ENCODE measurements at regions not wholly inside any gene's neighbourhood (a gene's known extent, or its start where the extent isn't known, plus 50 kb on each side); places are given as distances from the start of the nearest gene placed in this dataset.

DNA sequence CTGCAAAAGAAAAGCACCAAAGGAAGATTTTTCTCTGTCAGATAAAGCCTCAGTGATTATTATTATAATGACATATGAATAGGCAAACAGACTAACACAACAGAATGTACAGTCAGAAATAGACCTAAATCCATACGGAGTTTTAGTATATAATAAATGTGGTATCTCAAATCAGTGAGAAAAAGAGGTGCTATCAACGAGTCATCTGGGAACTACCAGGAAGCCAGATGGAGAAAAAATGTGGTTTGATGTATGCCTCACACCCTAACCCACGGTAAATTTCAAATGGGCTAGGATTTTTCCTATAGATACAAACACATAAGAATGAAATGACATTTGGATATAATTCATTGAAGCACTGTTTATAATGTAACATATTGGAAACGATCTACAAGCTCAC, 110.3 kb downstream of the ODF2L start:
- Histone ChIP-seq H3K36me3 (ENCODE audit: control insufficient read depth in 1 of 2, insufficient read depth in 2 of 2, low read length in 2 of 2) (no peaks in the 10 kb centered on the region), H3K9ac (ENCODE audit: low read length) (no peak overlapping the region), H2BK5ac (ENCODE audit: low read depth, low read length, poor library complexity) (no peak overlapping the region), H4K8ac (ENCODE audit: low read depth, low read length) (no peak overlapping the region), H4K91ac (ENCODE audit: low read depth, low read length) (no peak overlapping the region), H3K23ac (ENCODE audit: low read length) (no peak overlapping the region), H3K4me3 (ENCODE audit: low read depth, low read length) (no peak overlapping the region), H3K4ac (ENCODE audit: low read depth, low read length) (no peak overlapping the region), H4K12ac (ENCODE audit: low read depth, low read length) (no peak overlapping the region), H3K79me1 (ENCODE audit: low read length) (no peaks in the 10 kb centered on the region), H3K27ac (ENCODE audit: low read depth, low read length) (no peak overlapping the region), H3K4me2 (ENCODE audit: low read length) (no peak overlapping the region), H3K9me3 (ENCODE audit: insufficient read depth, low read depth, low read length) (no peaks in the 10 kb centered on the region), H3K27me3 (ENCODE audit: insufficient read depth, low read length) (no peaks in the 10 kb centered on the region), H2AFZ (ENCODE audit: insufficient read depth, low read length, poor library complexity) (no peak overlapping the region), H3K79me2 (ENCODE audit: control insufficient read depth, insufficient read depth, low read length, poor library complexity) (no peaks in the 10 kb centered on the region), H3K14ac (ENCODE audit: low read length) (no peak overlapping the region), H3K18ac (ENCODE audit: low read length) (no peak overlapping the region), H3K4me1 (ENCODE audit: control insufficient read depth in 1 of 2, insufficient read depth in 2 of 2, low read length in 2 of 2) (no peaks in the 10 kb centered on the region), H2BK120ac (ENCODE audit: insufficient read depth, low read length, poor library complexity) (no peak overlapping the region), H2AK5ac (ENCODE audit: low read length) (no peak overlapping the region), H2BK12ac (ENCODE audit: low read length) (no peak overlapping the region)
- DNase-seq, result no peak
- WGBS (ENCODE audit: extremely low coverage, insufficient coverage, insufficient read length), result no CpG with 5 or more reads among the region's 4 CpGs

DNA sequence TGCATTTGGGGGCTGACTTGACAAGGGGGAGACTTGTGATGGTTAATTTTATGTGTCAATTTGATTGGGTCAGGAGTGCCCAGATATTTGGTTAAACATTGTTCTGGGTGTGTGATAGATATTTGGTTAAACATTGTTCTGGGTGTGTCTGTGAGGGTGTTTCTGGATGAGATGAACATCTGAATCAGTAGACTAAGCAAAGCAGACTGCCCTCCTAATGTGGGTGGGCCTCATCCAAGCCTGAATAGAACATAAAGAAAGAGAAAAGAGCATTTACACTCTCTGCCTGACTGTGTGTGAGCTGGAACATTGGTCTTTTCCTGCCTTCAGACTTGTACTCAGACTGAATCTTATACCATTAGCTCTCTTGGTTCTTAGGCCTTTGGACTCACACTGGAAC, 113.5 kb downstream of the ODF2L start:
- H2AK5ac ChIP-seq (ENCODE audit: low read length), result no peak overlapping the region
- no peak overlapping the region for H2BK12ac ChIP-seq (ENCODE audit: low read length)
- no peaks in the 10 kb centered on the region for H3K79me2 ChIP-seq (ENCODE audit: control insufficient read depth, insufficient read depth, low read length, poor library complexity)
- no peak overlapping the region for H3K4ac ChIP-seq (ENCODE audit: low read depth, low read length)
- H3K18ac ChIP-seq (ENCODE audit: low read length), result no peak overlapping the region
- H3K36me3 ChIP-seq (ENCODE audit: control insufficient read depth in 1 of 2, insufficient read depth in 2 of 2, low read length in 2 of 2), result no peaks in the 10 kb centered on the region
- no peak overlapping the region for H3K23ac ChIP-seq (ENCODE audit: low read length)
- H3K9me3 ChIP-seq (ENCODE audit: insufficient read depth, low read depth, low read length), result no peaks in the 10 kb centered on the region
- H4K8ac ChIP-seq (ENCODE audit: low read depth, low read length), result no peak overlapping the region
- H3K4me1 ChIP-seq (ENCODE audit: control insufficient read depth in 1 of 2, insufficient read depth in 2 of 2, low read length in 2 of 2), result peaks cover 2% of the 10 kb centered on the region in 2 experiments
- H3K79me1 ChIP-seq (ENCODE audit: low read length), result no peaks in the 10 kb centered on the region
- H4K12ac ChIP-seq (ENCODE audit: low read depth, low read length), result no peak overlapping the region
- no peak overlapping the region for H2BK120ac ChIP-seq (ENCODE audit: insufficient read depth, low read length, poor library complexity)
- no peak overlapping the region for H3K14ac ChIP-seq (ENCODE audit: low read length)
- no peak overlapping the region for H3K9ac ChIP-seq (ENCODE audit: low read length)
- H3K4me2 ChIP-seq (ENCODE audit: low read length), result no peak overlapping the region
- no peak overlapping the region for H3K4me3 ChIP-seq (ENCODE audit: low read depth, low read length)
- no peak for DNase-seq
- H2BK5ac ChIP-seq (ENCODE audit: low read depth, low read length, poor library complexity), result no peak overlapping the region
- H2AFZ ChIP-seq (ENCODE audit: insufficient read depth, low read length, poor library complexity), result no peak overlapping the region
- no peak overlapping the region for H3K27ac ChIP-seq (ENCODE audit: low read depth, low read length)
- no peak overlapping the region for H4K91ac ChIP-seq (ENCODE audit: low read depth, low read length)
- no peaks in the 10 kb centered on the region for H3K27me3 ChIP-seq (ENCODE audit: insufficient read depth, low read length)

DNA sequence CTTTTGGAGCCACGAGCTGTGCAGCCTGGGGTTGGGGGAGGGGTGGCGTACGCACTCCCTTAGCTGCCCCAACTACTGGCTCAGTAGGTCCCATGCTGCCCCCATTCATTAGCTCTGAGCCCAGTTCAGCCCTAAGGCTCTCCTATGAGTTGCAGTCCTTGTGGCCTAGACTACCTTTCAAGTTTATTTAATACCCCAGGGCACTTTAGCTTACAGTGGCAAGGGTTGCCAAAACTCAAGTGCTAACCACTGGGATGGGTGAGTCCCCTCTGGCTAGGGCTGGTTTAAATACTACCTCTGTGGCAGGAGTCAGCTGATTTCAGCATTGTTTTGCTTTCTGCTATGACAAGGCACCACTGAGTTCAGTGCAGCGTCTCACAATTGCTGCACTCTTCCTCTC, 118.2 kb downstream of the ODF2L start:
- no CpG with 5 or more reads among the region's 4 CpGs for WGBS (ENCODE audit: extremely low coverage, insufficient coverage, insufficient read length)
- Histone ChIP-seq H3K23ac (ENCODE audit: low read length) (no peak overlapping the region), H2BK12ac (ENCODE audit: low read length) (no peak overlapping the region), H2AFZ (ENCODE audit: insufficient read depth, low read length, poor library complexity) (no peak overlapping the region), H4K8ac (ENCODE audit: low read depth, low read length) (no peak overlapping the region), H3K79me2 (ENCODE audit: control insufficient read depth, insufficient read depth, low read length, poor library complexity) (no peaks in the 10 kb centered on the region), H3K9ac (ENCODE audit: low read length) (no peak overlapping the region), H4K91ac (ENCODE audit: low read depth, low read length) (no peak overlapping the region), H3K4ac (ENCODE audit: low read depth, low read length) (no peak overlapping the region), H4K12ac (ENCODE audit: low read depth, low read length) (no peak overlapping the region), H3K79me1 (ENCODE audit: low read length) (no peaks in the 10 kb centered on the region), H3K27me3 (ENCODE audit: insufficient read depth, low read length) (no peaks in the 10 kb centered on the region), H3K27ac (ENCODE audit: low read depth, low read length) (no peak overlapping the region), H2BK120ac (ENCODE audit: insufficient read depth, low read length, poor library complexity) (no peak overlapping the region), H3K18ac (ENCODE audit: low read length) (no peak overlapping the region), H3K4me2 (ENCODE audit: low read length) (no peak overlapping the region), H3K14ac (ENCODE audit: low read length) (no peak overlapping the region), H3K4me1 (ENCODE audit: control insufficient read depth in 1 of 2, insufficient read depth in 2 of 2, low read length in 2 of 2) (peaks cover 2 to 4% of the 10 kb centered on the region in 2 experiments), H2BK5ac (ENCODE audit: low read depth, low read length, poor library complexity) (no peak overlapping the region), H3K9me3 (ENCODE audit: insufficient read depth, low read depth, low read length) (no peaks in the 10 kb centered on the region), H3K36me3 (ENCODE audit: control insufficient read depth in 1 of 2, insufficient read depth in 2 of 2, low read length in 2 of 2) (no peaks in the 10 kb centered on the region), H3K4me3 (ENCODE audit: low read depth, low read length) (no peak overlapping the region), H2AK5ac (ENCODE audit: low read length) (no peak overlapping the region)
- DNase-seq, result no peak

DNA sequence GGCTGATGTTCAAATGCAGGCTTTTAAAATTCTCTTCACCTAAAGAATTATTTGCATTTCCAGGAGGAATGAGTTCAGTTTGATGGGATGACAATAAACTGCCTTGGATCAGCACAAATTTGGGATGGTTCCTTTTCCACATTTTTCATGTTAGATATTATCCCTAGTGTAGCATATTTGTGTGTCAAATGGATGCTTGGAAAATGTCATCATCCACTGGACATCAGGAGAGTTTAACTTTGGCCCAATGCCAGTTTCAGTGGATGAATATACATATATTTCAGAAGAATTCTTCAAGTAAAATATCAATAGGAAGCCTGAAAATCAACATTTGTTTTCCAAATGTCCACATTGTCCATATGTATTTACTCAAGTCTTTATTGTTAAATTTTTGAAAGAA, 116.5 kb upstream of the COL24A1 start:
- no peak for DNase-seq
- Histone ChIP-seq H2BK12ac (ENCODE audit: low read length) (no peak overlapping the region), H3K4ac (ENCODE audit: low read depth, low read length) (no peak overlapping the region), H3K27ac (ENCODE audit: low read depth, low read length) (no peak overlapping the region), H3K9ac (ENCODE audit: low read length) (no peak overlapping the region), H2BK120ac (ENCODE audit: insufficient read depth, low read length, poor library complexity) (no peak overlapping the region), H3K23ac (ENCODE audit: low read length) (no peak overlapping the region), H2BK5ac (ENCODE audit: low read depth, low read length, poor library complexity) (no peak overlapping the region), H3K27me3 (ENCODE audit: insufficient read depth, low read length) (no peaks in the 10 kb centered on the region), H3K36me3 (ENCODE audit: control insufficient read depth in 1 of 2, insufficient read depth in 2 of 2, low read length in 2 of 2) (no peaks in the 10 kb centered on the region), H3K4me1 (ENCODE audit: control insufficient read depth in 1 of 2, insufficient read depth in 2 of 2, low read length in 2 of 2) (peaks cover 2 to 4% of the 10 kb centered on the region in 2 experiments), H3K79me1 (ENCODE audit: low read length) (no peaks in the 10 kb centered on the region), H3K4me2 (ENCODE audit: low read length) (no peak overlapping the region), H4K91ac (ENCODE audit: low read depth, low read length) (no peak overlapping the region), H2AK5ac (ENCODE audit: low read length) (no peak overlapping the region), H3K4me3 (ENCODE audit: low read depth, low read length) (no peak overlapping the region), H3K18ac (ENCODE audit: low read length) (no peak overlapping the region), H4K8ac (ENCODE audit: low read depth, low read length) (no peak overlapping the region), H3K14ac (ENCODE audit: low read length) (no peak overlapping the region), H3K9me3 (ENCODE audit: insufficient read depth, low read depth, low read length) (no peaks in the 10 kb centered on the region), H4K12ac (ENCODE audit: low read depth, low read length) (no peak overlapping the region), H3K79me2 (ENCODE audit: control insufficient read depth, insufficient read depth, low read length, poor library complexity) (no peaks in the 10 kb centered on the region), H2AFZ (ENCODE audit: insufficient read depth, low read length, poor library complexity) (no peak overlapping the region)

DNA sequence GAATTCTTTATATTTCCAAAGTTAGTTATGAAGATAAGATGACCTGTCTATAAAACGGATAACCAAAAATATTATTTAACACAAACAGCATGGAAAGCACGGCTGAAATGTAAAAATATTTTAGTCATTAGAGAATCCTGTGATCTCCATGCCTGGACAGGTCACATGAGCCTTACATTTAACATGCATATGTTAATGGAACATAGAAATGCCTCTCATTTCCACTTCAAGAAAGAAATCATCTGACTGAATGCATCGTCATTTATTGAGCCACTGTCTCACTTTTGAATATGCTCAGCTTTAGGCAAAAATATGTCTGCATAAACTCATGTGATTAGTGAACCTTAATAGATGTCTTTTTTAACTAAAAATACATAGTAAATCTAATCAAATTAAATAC, 115.5 kb upstream of the COL24A1 start:
- Histone ChIP-seq H2AFZ (ENCODE audit: insufficient read depth, low read length, poor library complexity) (no peak overlapping the region), H3K4me2 (ENCODE audit: low read length) (no peak overlapping the region), H3K9ac (ENCODE audit: low read length) (no peak overlapping the region), H2BK120ac (ENCODE audit: insufficient read depth, low read length, poor library complexity) (no peak overlapping the region), H3K79me1 (ENCODE audit: low read length) (no peaks in the 10 kb centered on the region), H4K91ac (ENCODE audit: low read depth, low read length) (no peak overlapping the region), H3K23ac (ENCODE audit: low read length) (no peak overlapping the region), H3K9me3 (ENCODE audit: insufficient read depth, low read depth, low read length) (no peaks in the 10 kb centered on the region), H3K27me3 (ENCODE audit: insufficient read depth, low read length) (no peaks in the 10 kb centered on the region), H3K27ac (ENCODE audit: low read depth, low read length) (no peak overlapping the region), H3K79me2 (ENCODE audit: control insufficient read depth, insufficient read depth, low read length, poor library complexity) (no peaks in the 10 kb centered on the region), H3K4me1 (ENCODE audit: control insufficient read depth in 1 of 2, insufficient read depth in 2 of 2, low read length in 2 of 2) (no peaks in the 10 kb centered on the region), H3K18ac (ENCODE audit: low read length) (no peak overlapping the region), H2BK12ac (ENCODE audit: low read length) (no peak overlapping the region), H2BK5ac (ENCODE audit: low read depth, low read length, poor library complexity) (no peak overlapping the region), H3K4me3 (ENCODE audit: low read depth, low read length) (no peak overlapping the region), H3K36me3 (ENCODE audit: control insufficient read depth in 1 of 2, insufficient read depth in 2 of 2, low read length in 2 of 2) (no peaks in the 10 kb centered on the region), H4K8ac (ENCODE audit: low read depth, low read length) (no peak overlapping the region), H4K12ac (ENCODE audit: low read depth, low read length) (no peak overlapping the region), H3K14ac (ENCODE audit: low read length) (no peak overlapping the region), H2AK5ac (ENCODE audit: low read length) (no peak overlapping the region), H3K4ac (ENCODE audit: low read depth, low read length) (no peak overlapping the region)
- no peak for DNase-seq
- WGBS (ENCODE audit: extremely low coverage, insufficient coverage, insufficient read length), result no CpG with 5 or more reads among the region's 3 CpGs

Data from trophoblast cell (in vitro differentiated cells and primary cell).